PC-9 (cell line): ENCODE measurements at regions not wholly inside any gene's neighbourhood (a gene's known extent, or its start where the extent isn't known, plus 50 kb on each side); places are given as distances from the start of the nearest gene placed in this dataset.

Experiments
- BruUV-seq: library from RNA; stranded (reverse); fragments of 400-500 nt; replicated peaks from 2 replicates; lab custom pipeline; 2021; lab: Mats Ljungman, UMichigan
- CTCF ChIA-PET: fragments of 300-600 bp; sonication (Branson Sonifier 250); formaldehyde crosslinking; loops from one replicate; lab custom pipeline; 2022; ENCODE audit warnings: antibody characterized with exemption; lab: Charles Lee
- POLR2A ChIA-PET: fragments of 300-600 bp; sonication (Branson Sonifier 250); formaldehyde crosslinking; loops from one replicate; lab custom pipeline; 2022; ENCODE audit warnings: antibody characterized with exemption; ENCODE audit not compliant: unreplicated experiment; lab: Charles Lee
- DNase-seq, 2 experiments: peaks; one replicate each; pipeline versions ENCODE4 v3.0.0 to v3.0.0-alpha.2; 2015 to 2022; ENCODE audit warnings: mixed read lengths in 1 of 2
- H2AFZ ChIP-seq: fragments of 200-600 bp; sonication (generic); 2 replicates; pipeline ENCODE4 v1.8.1; 2017; ENCODE audit warnings: antibody characterized with exemption
- H3F3A ChIP-seq: fragments of 200-600 bp; sonication (generic); 2 replicates; pipeline ENCODE4 v1.8.1; 2017; ENCODE audit warnings: antibody characterized with exemption, mild to moderate bottlenecking, low read depth; ENCODE audit not compliant: insufficient read depth
- H3K27ac ChIP-seq: fragments of 200-600 bp; sonication (generic); 2 replicates; pipeline ENCODE4 v1.6.1; 2016; ENCODE audit warnings: mixed run types
- H3K27me3 ChIP-seq: fragments of 200-600 bp; sonication (generic); 2 replicates; pipeline ENCODE4 v1.6.1; 2016; ENCODE audit warnings: low read depth, mixed run types; ENCODE audit not compliant: insufficient read depth
- H3K36me3 ChIP-seq: fragments of 200-600 bp; sonication (generic); 2 replicates; pipeline ENCODE4 v1.6.1; 2016; ENCODE audit warnings: low read depth, mixed run types
- H3K4me1 ChIP-seq: fragments of 200-600 bp; sonication (generic); replicated peaks from 2 replicates; pipeline ENCODE4 v1.6.1; 2016; ENCODE audit warnings: mixed run types; ENCODE audit not compliant: insufficient read depth
- H3K4me2 ChIP-seq: fragments of 200-600 bp; sonication (generic); 2 replicates; pipeline ENCODE4 v1.6.1; 2017; ENCODE audit warnings: mixed run types
- H3K4me3 ChIP-seq: fragments of 200-600 bp; sonication (generic); 2 replicates; pipeline ENCODE4 v1.6.1; 2016; ENCODE audit warnings: mixed run types
- H3K79me2 ChIP-seq: fragments of 200-600 bp; sonication (generic); 2 replicates; pipeline ENCODE4 v1.6.1; 2017; ENCODE audit warnings: low read depth, mixed run types
- H3K9me2 ChIP-seq: fragments of 200-600 bp; sonication (generic); 2 replicates; pipeline ENCODE4 v1.8.1; 2017; ENCODE audit warnings: mild to moderate bottlenecking; ENCODE audit not compliant: insufficient read depth
- H3K9me3 ChIP-seq: fragments of 200-600 bp; sonication (generic); 2 replicates; pipeline ENCODE4 v1.8.1; 2016; ENCODE audit warnings: low read depth; ENCODE audit not compliant: insufficient read depth
- H4K20me1 ChIP-seq: fragments of 200-600 bp; sonication (generic); 2 replicates; pipeline ENCODE4 v1.8.1; 2017; ENCODE audit not compliant: insufficient read depth
- EZH2 ChIP-seq: fragments of 200-600 bp; sonication (generic); IDR thresholded peaks from 2 replicates; pipeline ENCODE4 v1.8.0; 2017; ENCODE audit warnings: antibody characterized with exemption, low read depth
- intact Hi-C: fragments of 100-400 bp; cut with micrococcal nuclease; formaldehyde crosslinking; loops from one replicate; pipeline ENCODE4 v1.10.0; 2022; ENCODE audit not compliant: unreplicated experiment
- TF ChIP-seq, protein P1 (sequence below): fragments of 200-600 bp; sonication (generic); conservative IDR thresholded peaks from 2 replicates; pipeline ENCODE4 v1.6.1; 2017; ENCODE audit warnings: mixed run types, antibody characterized with exemption, mild to moderate bottlenecking, moderate library complexity

GRCh38 chr14:27721760-27722159 lies 1044.8 kb upstream of the FOXG1 start:
- Histone ChIP-seq H3F3A (no peaks in the 10 kb centered on the region), H3K4me3 (no peak overlapping the region), H3K4me1 (no peaks in the 10 kb centered on the region), H3K27ac (no peak overlapping the region), H3K9me2 (no peaks in the 10 kb centered on the region), H3K4me2 (no peak overlapping the region), H3K9me3 (no peaks in the 10 kb centered on the region), H2AFZ (no peak overlapping the region), H3K79me2 (no peaks in the 10 kb centered on the region), H3K27me3 (no peaks in the 10 kb centered on the region), H4K20me1 (no peaks in the 10 kb centered on the region), H3K36me3 (no peaks in the 10 kb centered on the region)
- no peak for DNase-seq
- no peak for TF ChIP-seq EZH2
- TF ChIP-seq, protein P1, sequence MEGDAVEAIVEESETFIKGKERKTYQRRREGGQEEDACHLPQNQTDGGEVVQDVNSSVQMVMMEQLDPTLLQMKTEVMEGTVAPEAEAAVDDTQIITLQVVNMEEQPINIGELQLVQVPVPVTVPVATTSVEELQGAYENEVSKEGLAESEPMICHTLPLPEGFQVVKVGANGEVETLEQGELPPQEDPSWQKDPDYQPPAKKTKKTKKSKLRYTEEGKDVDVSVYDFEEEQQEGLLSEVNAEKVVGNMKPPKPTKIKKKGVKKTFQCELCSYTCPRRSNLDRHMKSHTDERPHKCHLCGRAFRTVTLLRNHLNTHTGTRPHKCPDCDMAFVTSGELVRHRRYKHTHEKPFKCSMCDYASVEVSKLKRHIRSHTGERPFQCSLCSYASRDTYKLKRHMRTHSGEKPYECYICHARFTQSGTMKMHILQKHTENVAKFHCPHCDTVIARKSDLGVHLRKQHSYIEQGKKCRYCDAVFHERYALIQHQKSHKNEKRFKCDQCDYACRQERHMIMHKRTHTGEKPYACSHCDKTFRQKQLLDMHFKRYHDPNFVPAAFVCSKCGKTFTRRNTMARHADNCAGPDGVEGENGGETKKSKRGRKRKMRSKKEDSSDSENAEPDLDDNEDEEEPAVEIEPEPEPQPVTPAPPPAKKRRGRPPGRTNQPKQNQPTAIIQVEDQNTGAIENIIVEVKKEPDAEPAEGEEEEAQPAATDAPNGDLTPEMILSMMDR, result no peak
- CTCF ChIA-PET, result no interaction called here
- POLR2A ChIA-PET, result no interaction called here
- intact Hi-C loops, result no loop called here
- BruUV-seq, result no TSS peak

GRCh38 chr14:27725482-27725881 lies 1041.1 kb upstream of the FOXG1 start:
- Histone ChIP-seq H3K79me2 (no peaks in the 10 kb centered on the region), H3K4me1 (no peaks in the 10 kb centered on the region), H3F3A (no peaks in the 10 kb centered on the region), H4K20me1 (no peaks in the 10 kb centered on the region), H3K27me3 (no peaks in the 10 kb centered on the region), H3K9me2 (no peaks in the 10 kb centered on the region), H3K9me3 (no peaks in the 10 kb centered on the region), H3K27ac (no peak overlapping the region), H3K4me2 (no peak overlapping the region), H3K36me3 (no peaks in the 10 kb centered on the region), H2AFZ (no peak overlapping the region), H3K4me3 (no peak overlapping the region)
- TF ChIP-seq EZH2, result no peak
- TF ChIP-seq, protein P1, result no peak
- CTCF ChIA-PET, result no interaction called here
- intact Hi-C loops, result no loop called here
- DNase-seq, result no peak
- no TSS peak for BruUV-seq
- POLR2A ChIA-PET, result no interaction called here

- no peaks in the 10 kb centered on the region for H4K20me1 ChIP-seq
- H2AFZ ChIP-seq, result no peak overlapping the region
- H3K36me3 ChIP-seq, result no peaks in the 10 kb centered on the region
- no peaks in the 10 kb centered on the region for H3K9me2 ChIP-seq
- ChIA-PET CTCF (no interaction called here), POLR2A (no interaction called here)
- H3K4me3 ChIP-seq, result no peak overlapping the region
- no TSS peak for BruUV-seq
- TF ChIP-seq EZH2, result no peak
- TF ChIP-seq, protein P1, result no peak
- intact Hi-C loops, result no loop called here
- no peak for DNase-seq
- H3K27me3 ChIP-seq, result no peaks in the 10 kb centered on the region
- H3K4me1 ChIP-seq, result no peaks in the 10 kb centered on the region
- no peak overlapping the region for H3K27ac ChIP-seq
- H3K79me2 ChIP-seq, result no peaks in the 10 kb centered on the region
- H3K4me2 ChIP-seq, result no peak overlapping the region
- no peaks in the 10 kb centered on the region for H3F3A ChIP-seq
- H3K9me3 ChIP-seq, result no peaks in the 10 kb centered on the region
Observed at GRCh38 chr14:27727251-27727770, 1039.3 kb upstream of the FOXG1 start.
